Upper lobe of left lung (tissue), 4 donors: ENCODE measurements at regions not wholly inside any gene's neighbourhood (a gene's known extent, or its start where the extent isn't known, plus 50 kb on each side); places are given as distances from the start of the nearest gene placed in this dataset.

Experiments used
- CTCF ChIP-seq, 6 experiments: fragments of 450-650 bp in 4 of 6; fragments of 200-600 bp in 2 of 6; sonication (generic) in 2 of 6; IDR thresholded peaks; one replicate each; pipeline ENCODE4 v1.5.1; 2016 to 2019; ENCODE audit warnings: antibody characterized with exemption in 6 of 6
- EP300 ChIP-seq, 4 donors: sonication (generic); formaldehyde crosslinking; IDR thresholded peaks; one replicate each; pipeline ENCODE4 v1.5.1; 2017; ENCODE audit warnings: antibody characterized with exemption in 4 of 4, control low read depth in 2 of 4
- POLR2A ChIP-seq, 4 donors: fragments of 450-650 bp; IDR thresholded peaks; one replicate each; pipeline ENCODE4 v1.5.1; 2016 to 2017; ENCODE audit warnings: antibody characterized with exemption in 4 of 4, mild to moderate bottlenecking in 2 of 4

GRCh38 chr1:226497276-226497833 lies 51.2 kb upstream of the STUM start:
- TF ChIP-seq POLR2A (IDR thresholded peaks at IDR 0.05) (no peak), CTCF (IDR thresholded peaks at IDR 0.05) (no peak), EP300 (IDR thresholded peaks at IDR 0.05) (no peak)
